AG09319 (cell line): ENCODE measurements at regions not wholly inside any gene's neighbourhood (a gene's known extent, or its start where the extent isn't known, plus 50 kb on each side); places are given as distances from the start of the nearest gene placed in this dataset.
A peak's percentile ranks its signal among the peaks of the same experiment; 100 is the strongest.

Experiments
- DNase-seq: peaks from one replicate; pipeline ENCODE4 v3.0.0-alpha.2; 2010; ENCODE audit warnings: low read depth; ENCODE audit errors: extremely low read depth
- CTCF ChIP-seq: IDR thresholded peaks from 2 replicates; pipeline ENCODE4 v1.5.1; 2011; ENCODE audit warnings: low read depth, mild to moderate bottlenecking, inconsistent platforms, low read length, moderate library complexity

GRCh38 chr11:28592141-28592540 lies 484.0 kb downstream of the METTL15 start:
- TF ChIP-seq CTCF = no peak
- no peak for DNase-seq

DNA sequence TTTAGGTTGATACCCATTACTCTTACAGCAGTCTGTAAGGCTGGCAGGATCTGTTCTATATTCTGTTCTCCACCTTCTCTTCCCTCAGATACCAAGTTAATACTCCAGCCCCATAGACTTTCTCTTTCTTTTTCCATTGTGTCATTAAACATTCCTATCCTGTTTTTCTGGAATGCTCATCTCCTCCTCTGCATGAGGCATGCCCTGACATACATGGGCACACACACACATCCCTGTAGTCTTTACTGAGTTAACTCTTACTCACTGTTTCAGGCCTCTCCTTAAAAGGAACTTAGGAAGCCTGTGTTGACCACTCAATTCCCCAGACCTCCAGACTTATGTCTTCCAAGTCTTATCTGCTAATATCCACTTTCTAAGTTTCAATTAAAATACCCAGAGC lies 476.8 kb downstream of the METTL15 start:
- no peak for DNase-seq
- no peak for TF ChIP-seq CTCF

GRCh38 chr11:28582506-28582905 lies 474.3 kb downstream of the METTL15 start:
- TF ChIP-seq CTCF = no peak
- DNase-seq = no peak

DNA sequence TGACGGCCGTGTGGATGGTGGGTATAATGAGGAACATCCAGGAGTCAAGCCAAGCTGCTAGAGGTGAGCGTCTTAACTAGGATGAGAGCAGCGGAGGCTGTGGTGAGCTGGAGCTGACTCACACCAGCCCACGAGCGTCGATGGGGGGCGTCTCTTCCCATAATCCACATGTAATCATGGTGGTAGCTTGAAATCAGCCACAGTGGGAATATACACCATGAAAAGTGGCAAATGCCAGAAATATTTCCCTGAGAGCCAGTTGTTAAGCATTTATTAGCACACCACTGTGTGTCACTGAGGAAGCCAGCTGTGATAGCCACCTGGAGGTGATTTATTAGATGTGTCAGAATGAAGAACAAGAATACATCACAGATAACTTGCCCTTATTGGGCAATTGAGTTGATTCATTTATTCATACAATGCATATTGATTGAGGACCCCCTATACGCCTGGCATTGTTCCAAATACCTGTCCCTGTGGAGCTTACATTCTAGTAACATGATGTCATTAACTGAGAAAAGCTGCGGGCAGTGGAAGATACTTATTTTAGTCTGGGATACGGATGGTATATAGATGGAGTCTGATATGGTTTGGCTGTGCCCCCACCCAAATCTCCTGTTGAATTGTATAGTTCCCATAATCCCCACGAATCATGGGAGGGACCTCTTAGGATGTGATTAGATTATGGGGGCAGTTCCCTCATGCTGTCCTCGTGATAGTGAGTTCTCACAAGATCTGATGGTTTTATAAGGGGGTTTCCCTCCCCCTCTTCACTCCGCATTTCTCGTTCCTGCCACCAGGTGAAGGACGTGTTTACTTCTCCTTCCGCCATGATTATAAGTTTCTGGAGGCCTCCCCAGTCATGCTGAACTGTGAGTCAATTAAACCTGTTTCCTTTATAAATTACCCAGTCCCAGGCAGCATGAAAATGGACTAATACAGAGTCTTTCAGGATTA lies 473.4 kb downstream of the METTL15 start:
- no peak for DNase-seq
- no peak for TF ChIP-seq CTCF

GRCh38 chr11:28571371-28571770 lies 463.2 kb downstream of the METTL15 start:
- TF ChIP-seq CTCF = no peak
- DNase-seq = no peak

DNA sequence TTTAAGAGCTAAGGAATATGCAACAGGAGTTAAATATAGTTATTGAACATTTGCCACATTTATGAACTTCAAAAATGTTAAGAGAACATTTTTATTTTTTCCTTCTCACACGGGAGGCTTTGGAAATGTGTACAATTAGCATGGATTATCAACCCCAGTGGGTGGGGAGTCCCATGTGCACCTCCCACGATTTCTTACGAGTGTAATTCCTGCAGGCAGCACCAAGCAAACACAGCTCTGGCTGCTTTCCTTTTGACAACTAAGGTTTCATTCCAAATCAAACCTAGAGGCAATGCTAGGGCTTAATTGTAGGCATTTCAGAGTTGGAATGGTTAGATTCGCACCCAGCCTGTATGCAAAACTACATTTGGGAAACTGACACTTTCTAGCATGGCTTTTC lies 460.9 kb downstream of the METTL15 start:
- no peak for TF ChIP-seq CTCF
- DNase-seq = no peak

DNA sequence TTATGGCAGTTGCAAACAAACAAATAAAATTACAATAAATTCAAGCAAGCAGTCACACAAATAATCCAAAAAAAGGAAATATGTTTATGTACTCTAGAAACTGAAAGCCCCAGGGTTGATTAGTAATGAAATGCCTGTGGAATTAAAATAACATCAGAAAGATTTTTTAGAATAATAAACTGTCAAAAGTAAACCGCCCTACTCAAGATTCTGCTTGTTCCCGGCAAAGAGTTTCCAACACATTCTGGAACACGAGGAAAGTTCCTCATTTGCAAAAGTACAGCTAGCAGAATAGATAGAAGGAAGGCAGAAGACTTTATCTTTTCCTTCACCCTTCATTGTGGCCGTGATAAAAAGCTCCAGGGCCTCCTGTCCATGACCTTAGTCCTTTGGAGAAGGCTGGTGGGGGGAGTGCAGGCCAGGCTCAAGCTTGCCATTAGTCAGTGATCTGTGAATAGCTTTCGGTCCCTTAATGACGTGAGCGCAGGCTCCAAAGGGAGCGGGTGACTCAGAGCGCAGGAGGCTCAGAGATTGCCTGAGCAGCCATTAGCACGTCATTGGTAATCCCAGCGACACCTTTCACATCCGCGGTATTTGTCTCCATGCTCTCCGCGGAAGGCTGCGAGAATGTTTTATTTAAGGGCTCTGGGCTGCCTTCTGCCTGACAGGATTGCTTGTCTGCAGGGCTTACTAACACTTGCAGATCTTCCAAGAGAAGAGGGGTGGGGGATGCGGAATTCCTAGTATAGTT lies 458.3 kb downstream of the METTL15 start:
- TF ChIP-seq CTCF = no peak
- DNase-seq = peak; percentile 78
